ENCODE measurements at regions not wholly inside any gene's neighbourhood (a gene's known extent, or its start where the extent isn't known, plus 50 kb on each side); places are given as distances from the start of the nearest gene placed in this dataset.

- H3K79me2 ChIP-seq (ENCODE audit: insufficient read depth, low read length) = no peaks in the 10 kb centered on the region
- no peaks in the 10 kb centered on the region for H3K27me3 ChIP-seq (ENCODE audit: insufficient read depth, low read length, poor library complexity)
- DNase-seq (no peak), ATAC-seq (ENCODE audit: insufficient read depth, low read depth) (no peak)
- TF ChIP-seq EZH2 (IDR thresholded peaks at IDR 0.05; ENCODE audit: borderline replicate concordance, low read depth, low read length, severe bottlenecking) (no peak), CTCF (IDR thresholded peaks at IDR 0.05; ENCODE audit: borderline replicate concordance, extremely low read depth, low read length, poor library complexity, severe bottlenecking) (no peak)
- 0 out of 2 replicates have a peak, but pooled peaks cover 2% of the 10 kb centered on the region for H4K20me1 ChIP-seq (ENCODE audit: insufficient read depth, low read length)
- peaks cover 9% of the 10 kb centered on the region for H3K9me3 ChIP-seq (ENCODE audit: insufficient read depth, low read length, severe bottlenecking)
- H2AFZ ChIP-seq (ENCODE audit: low read depth, low read length) = no peak overlapping the region
- no peaks in the 10 kb centered on the region for H3K4me1 ChIP-seq (ENCODE audit: insufficient read depth, low read length)
- H3K4me2 ChIP-seq (ENCODE audit: insufficient read depth, low read length) = no peak overlapping the region
- no peak overlapping the region for H3K4me3 ChIP-seq (ENCODE audit: low read depth in 1 of 2, low read length in 2 of 2)
- H3K9ac ChIP-seq (ENCODE audit: low read depth, low read length) = no peak overlapping the region
- no peak overlapping the region for H3K27ac ChIP-seq (ENCODE audit: low read length)
- no peaks in the 10 kb centered on the region for H3K36me3 ChIP-seq (ENCODE audit: insufficient read depth, low read length)
Observed at GRCh38 chr11:69390561-69390960, 90.9 kb upstream of the LINC01488 start.

- Histone ChIP-seq H3K27ac (ENCODE audit: low read length) (no peak overlapping the region), H3K36me3 (ENCODE audit: insufficient read depth, low read length) (no peaks in the 10 kb centered on the region), H3K9me3 (ENCODE audit: insufficient read depth, low read length, severe bottlenecking) (peaks cover 9% of the 10 kb centered on the region), H2AFZ (ENCODE audit: low read depth, low read length) (no peak overlapping the region), H3K4me2 (ENCODE audit: insufficient read depth, low read length) (no peak overlapping the region), H3K27me3 (ENCODE audit: insufficient read depth, low read length, poor library complexity) (no peaks in the 10 kb centered on the region), H3K4me3 (ENCODE audit: low read depth in 1 of 2, low read length in 2 of 2) (no peak overlapping the region), H4K20me1 (ENCODE audit: insufficient read depth, low read length) (0 out of 2 replicates have a peak, but pooled peaks cover 2% of the 10 kb centered on the region), H3K79me2 (ENCODE audit: insufficient read depth, low read length) (no peaks in the 10 kb centered on the region), H3K9ac (ENCODE audit: low read depth, low read length) (no peak overlapping the region), H3K4me1 (ENCODE audit: insufficient read depth, low read length) (no peaks in the 10 kb centered on the region)
- no peak for DNase-seq
- no peak for ATAC-seq (ENCODE audit: insufficient read depth, low read depth)
- TF ChIP-seq EZH2 (IDR thresholded peaks at IDR 0.05; ENCODE audit: borderline replicate concordance, low read depth, low read length, severe bottlenecking) (no peak), CTCF (IDR thresholded peaks at IDR 0.05; ENCODE audit: borderline replicate concordance, extremely low read depth, low read length, poor library complexity, severe bottlenecking) (no peak)
Observed at GRCh38 chr11:69391192-69392103, 90.0 kb upstream of the LINC01488 start.

GRCh38 chr11:69392104-69392653 lies 89.3 kb upstream of the LINC01488 start:
- no peak overlapping the region for H3K9ac ChIP-seq (ENCODE audit: low read depth, low read length)
- no peaks in the 10 kb centered on the region for H3K79me2 ChIP-seq (ENCODE audit: insufficient read depth, low read length)
- H3K4me1 ChIP-seq (ENCODE audit: insufficient read depth, low read length) = no peaks in the 10 kb centered on the region
- H2AFZ ChIP-seq (ENCODE audit: low read depth, low read length) = no peak overlapping the region
- no peaks in the 10 kb centered on the region for H3K27me3 ChIP-seq (ENCODE audit: insufficient read depth, low read length, poor library complexity)
- no peak for DNase-seq
- no peak for ATAC-seq (ENCODE audit: insufficient read depth, low read depth)
- peaks cover 7% of the 10 kb centered on the region for H3K9me3 ChIP-seq (ENCODE audit: insufficient read depth, low read length, severe bottlenecking)
- no peak overlapping the region for H3K4me3 ChIP-seq (ENCODE audit: low read depth in 1 of 2, low read length in 2 of 2)
- no peak overlapping the region for H3K4me2 ChIP-seq (ENCODE audit: insufficient read depth, low read length)
- 0 out of 2 replicates have a peak, but pooled peaks cover 2% of the 10 kb centered on the region for H4K20me1 ChIP-seq (ENCODE audit: insufficient read depth, low read length)
- no peaks in the 10 kb centered on the region for H3K36me3 ChIP-seq (ENCODE audit: insufficient read depth, low read length)
- TF ChIP-seq CTCF (IDR thresholded peaks at IDR 0.05; ENCODE audit: borderline replicate concordance, extremely low read depth, low read length, poor library complexity, severe bottlenecking) (no peak), EZH2 (IDR thresholded peaks at IDR 0.05; ENCODE audit: borderline replicate concordance, low read depth, low read length, severe bottlenecking) (no peak)
- H3K27ac ChIP-seq (ENCODE audit: low read length) = no peak overlapping the region
